Mammary epithelial cell (primary cell): ENCODE measurements at regions not wholly inside any gene's neighbourhood (a gene's known extent, or its start where the extent isn't known, plus 50 kb on each side); places are given as distances from the start of the nearest gene placed in this dataset.

Source experiments
- CTCF ChIP-seq, 2 donors: IDR thresholded peaks in 1 of 2; conservative IDR thresholded peaks in 1 of 2; 2 replicates each; pipeline ENCODE4 v1.5.1; 2011 to 2012; ENCODE audit warnings: inconsistent platforms in 2 of 2, low read length in 2 of 2, mild to moderate bottlenecking in 2 of 2, control low read depth in 1 of 2, low read depth in 1 of 2; ENCODE audit not compliant: insufficient read depth in 1 of 2; ENCODE audit errors: extremely low read depth in 1 of 2
- EZH2 ChIP-seq: IDR thresholded peaks from 2 replicates; pipeline ENCODE4 v1.6.1; 2012; ENCODE audit warnings: low read length, inconsistent platforms, borderline replicate concordance

- TF ChIP-seq EZH2 = no peak
- no peak for TF ChIP-seq CTCF (conservative IDR thresholded peaks at IDR 0.05 in 1 of 2, IDR thresholded peaks at IDR 0.05 in 1 of 2; ENCODE audit: extremely low read depth in 1 of 2, insufficient read depth in 1 of 2, low read depth in 1 of 2, low read length in 2 of 2)
These were observed 151.4 kb upstream of the DAP start for GRCh38 chr5:10912435-10912834.
